Upper lobe of right lung (tissue), 1 donor: ENCODE measurements at regions not wholly inside any gene's neighbourhood (a gene's known extent, or its start where the extent isn't known, plus 50 kb on each side); places are given as distances from the start of the nearest gene placed in this dataset.
"Not testable (repeated sequence)": the region's sequence is repeated elsewhere in the genome, so short reads cannot be mapped to it uniquely, and the experiment has no call there.

Experiments used
- ATAC-seq: fragments of 200-7000 bp; cut with Tn5 transposase; one replicate; pipeline ENCODE4 v1.9.1; 2020; ENCODE audit warnings: mild to moderate bottlenecking, moderate library complexity
- DNase-seq: peaks from one replicate; pipeline ENCODE4 v3.0.0-alpha.2; 2020
- H3K27ac ChIP-seq: fragments of 200-600 bp; one replicate; pipeline ENCODE4 v1.8.0; 2022
- H3K27me3 ChIP-seq: fragments of 200-600 bp; one replicate; pipeline ENCODE4 v1.8.0; 2022; ENCODE audit warnings: mild to moderate bottlenecking
- H3K36me3 ChIP-seq: fragments of 200-600 bp; one replicate; pipeline ENCODE4 v1.8.0; 2022
- H3K4me1 ChIP-seq: fragments of 200-600 bp; one replicate; pipeline ENCODE4 v1.8.0; 2022
- H3K4me3 ChIP-seq: fragments of 200-600 bp; one replicate; pipeline ENCODE4 v1.8.0; 2022; ENCODE audit warnings: mild to moderate bottlenecking
- H3K9me3 ChIP-seq: fragments of 200-600 bp; one replicate; pipeline ENCODE4 v1.8.0; 2022
- intact Hi-C: fragments of 100-400 bp; cut with DNase I; formaldehyde crosslinking; loops from one replicate; pipeline ENCODE4 v1.11.0; 2022
- TF ChIP-seq, protein P1 (sequence below): fragments of 200-600 bp; IDR thresholded peaks from one replicate; pipeline ENCODE4 v1.8.0; 2022; ENCODE audit warnings: antibody characterized with exemption
- donor health status: DM: no; HTN: yes; CAD: no; lungs with severe emphysema.

DNA sequence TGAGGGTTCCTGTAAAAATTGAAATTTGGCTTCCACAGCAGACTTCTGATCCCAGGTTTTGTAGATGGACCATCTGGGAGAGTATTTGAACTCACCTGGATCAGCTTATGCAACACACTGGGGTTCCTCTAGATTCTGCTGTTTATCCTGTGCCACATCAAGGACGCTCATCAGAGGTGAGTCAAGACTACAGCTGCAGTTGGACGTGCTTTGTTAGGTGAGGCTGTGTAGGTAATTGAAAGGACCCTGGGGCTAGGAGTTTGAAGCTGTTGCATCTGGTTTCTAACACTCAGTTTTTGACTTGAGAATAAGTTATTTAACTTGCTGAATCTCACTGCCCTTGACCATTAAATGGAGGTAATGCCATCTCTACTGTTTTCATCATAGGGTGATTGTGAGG lies 394.2 kb downstream of the EDEM1 start:
- H3K27me3 ChIP-seq: peaks cover 3% of the 10 kb centered on the region
- DNase-seq: no peak
- intact Hi-C loops: no loop called here
- no peak for ATAC-seq
- H3K36me3 ChIP-seq: no peaks in the 10 kb centered on the region
- TF ChIP-seq, protein P1, sequence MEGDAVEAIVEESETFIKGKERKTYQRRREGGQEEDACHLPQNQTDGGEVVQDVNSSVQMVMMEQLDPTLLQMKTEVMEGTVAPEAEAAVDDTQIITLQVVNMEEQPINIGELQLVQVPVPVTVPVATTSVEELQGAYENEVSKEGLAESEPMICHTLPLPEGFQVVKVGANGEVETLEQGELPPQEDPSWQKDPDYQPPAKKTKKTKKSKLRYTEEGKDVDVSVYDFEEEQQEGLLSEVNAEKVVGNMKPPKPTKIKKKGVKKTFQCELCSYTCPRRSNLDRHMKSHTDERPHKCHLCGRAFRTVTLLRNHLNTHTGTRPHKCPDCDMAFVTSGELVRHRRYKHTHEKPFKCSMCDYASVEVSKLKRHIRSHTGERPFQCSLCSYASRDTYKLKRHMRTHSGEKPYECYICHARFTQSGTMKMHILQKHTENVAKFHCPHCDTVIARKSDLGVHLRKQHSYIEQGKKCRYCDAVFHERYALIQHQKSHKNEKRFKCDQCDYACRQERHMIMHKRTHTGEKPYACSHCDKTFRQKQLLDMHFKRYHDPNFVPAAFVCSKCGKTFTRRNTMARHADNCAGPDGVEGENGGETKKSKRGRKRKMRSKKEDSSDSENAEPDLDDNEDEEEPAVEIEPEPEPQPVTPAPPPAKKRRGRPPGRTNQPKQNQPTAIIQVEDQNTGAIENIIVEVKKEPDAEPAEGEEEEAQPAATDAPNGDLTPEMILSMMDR: no peak
- no peak overlapping the region for H3K4me3 ChIP-seq
- no peak overlapping the region for H3K27ac ChIP-seq
- no peaks in the 10 kb centered on the region for H3K4me1 ChIP-seq
- no peaks in the 10 kb centered on the region for H3K9me3 ChIP-seq

DNA sequence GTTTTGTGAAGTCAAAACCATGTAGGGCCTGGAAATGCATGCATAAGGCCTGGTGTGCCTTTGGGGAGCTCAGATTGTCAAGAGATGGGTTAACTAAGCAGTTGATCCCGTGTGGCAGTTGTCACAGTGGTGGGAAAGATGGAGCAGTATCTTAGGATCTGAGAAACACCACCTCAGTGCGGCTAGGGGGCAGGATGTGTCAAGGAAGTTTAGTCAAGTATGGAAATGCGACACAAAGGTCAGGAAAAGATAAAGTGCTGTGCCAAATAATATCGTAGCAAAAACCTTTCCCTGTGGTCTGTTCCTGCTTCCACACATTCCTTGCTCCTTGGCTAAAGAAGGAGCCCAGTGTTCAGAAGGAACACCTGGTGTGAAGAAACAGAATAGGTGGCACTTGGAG lies 396.4 kb downstream of the EDEM1 start:
- ATAC-seq: no peak
- TF ChIP-seq, protein P1: no peak
- Histone ChIP-seq H3K27ac (no peak overlapping the region), H3K36me3 (no peaks in the 10 kb centered on the region), H3K9me3 (no peaks in the 10 kb centered on the region), H3K27me3 (peaks cover 3% of the 10 kb centered on the region), H3K4me3 (no peak overlapping the region), H3K4me1 (no peaks in the 10 kb centered on the region)
- intact Hi-C loops: no loop called here
- no peak for DNase-seq

DNA sequence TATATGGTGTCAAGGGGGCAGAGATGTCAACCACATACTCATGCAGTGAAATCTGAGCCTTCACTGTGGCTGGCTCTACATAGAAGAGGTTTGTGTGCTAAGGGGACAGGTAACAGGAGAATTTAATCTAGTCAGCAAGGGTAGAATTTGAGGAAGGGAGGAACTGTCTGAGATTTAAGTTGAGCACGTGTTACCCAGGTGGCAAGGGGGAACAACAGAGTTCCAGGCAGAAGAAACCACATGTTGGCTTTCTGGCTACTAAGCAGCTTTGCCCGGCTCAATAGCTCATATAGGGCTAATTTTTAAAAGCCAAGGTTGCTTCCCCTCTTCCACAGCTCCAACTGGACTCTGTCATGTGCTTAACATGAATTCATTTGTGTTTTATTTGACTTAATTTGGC lies 397.6 kb downstream of the EDEM1 start:
- intact Hi-C loops: no loop called here
- Histone ChIP-seq H3K27ac (no peak overlapping the region), H3K4me1 (no peaks in the 10 kb centered on the region), H3K27me3 (peaks cover 3% of the 10 kb centered on the region), H3K9me3 (no peaks in the 10 kb centered on the region), H3K36me3 (no peaks in the 10 kb centered on the region), H3K4me3 (no peak overlapping the region)
- DNase-seq: no peak
- no peak for ATAC-seq
- TF ChIP-seq, protein P1: no peak

DNA sequence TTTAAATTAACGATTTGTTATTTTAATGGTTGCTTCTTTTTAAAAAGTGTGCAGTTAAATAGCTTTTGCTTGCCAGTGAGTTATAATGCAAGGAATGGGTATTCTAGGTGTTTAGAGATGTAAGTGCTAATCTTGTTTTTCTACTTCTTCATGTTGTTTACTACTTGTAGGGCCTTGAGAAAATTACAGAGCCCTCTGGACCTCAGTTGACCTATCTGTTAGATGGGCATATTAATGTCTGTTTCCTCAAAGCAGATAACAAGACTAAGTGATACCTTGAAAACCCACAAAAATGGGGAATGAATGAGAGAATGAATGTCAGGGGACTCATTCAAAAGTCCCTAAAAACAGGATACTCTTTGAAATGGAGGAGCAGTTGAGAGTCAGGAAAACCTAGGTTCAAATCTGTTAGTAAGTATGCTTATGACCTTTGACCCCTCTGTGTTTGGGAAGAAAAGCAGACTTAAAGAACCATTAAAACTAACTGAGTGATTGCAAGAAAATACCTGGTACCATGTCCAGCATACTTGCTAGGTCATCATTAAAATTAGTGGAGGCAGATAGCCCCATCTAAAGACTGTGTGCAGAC lies 419.5 kb downstream of the EDEM1 start:
- Histone ChIP-seq H3K9me3 (no peaks in the 10 kb centered on the region), H3K27ac (no peak overlapping the region), H3K27me3 (no peaks in the 10 kb centered on the region), H3K36me3 (no peaks in the 10 kb centered on the region), H3K4me3 (no peak overlapping the region), H3K4me1 (no peaks in the 10 kb centered on the region)
- DNase-seq: no peak
- TF ChIP-seq, protein P1: no peak
- intact Hi-C loops: no loop called here
- ATAC-seq: no peak

DNA sequence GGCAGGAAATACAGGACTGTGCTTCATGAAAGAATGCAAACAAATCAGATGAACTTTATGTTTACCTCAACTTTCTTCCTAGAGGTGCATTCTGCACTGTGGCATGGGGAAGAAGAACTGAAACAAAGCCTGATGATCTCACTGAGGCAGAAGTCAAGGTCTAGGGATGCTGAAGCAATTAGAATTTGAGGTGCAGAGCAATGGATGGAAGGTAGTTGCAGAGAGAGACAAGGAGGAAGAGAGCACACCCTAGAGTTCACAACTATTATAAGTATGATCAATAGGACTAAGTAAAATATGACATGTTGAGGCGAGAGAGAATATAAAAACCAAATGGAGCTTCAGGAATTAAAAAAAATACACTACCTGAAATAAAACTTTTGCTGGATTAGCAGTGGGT lies 420.1 kb downstream of the EDEM1 start:
- TF ChIP-seq, protein P1: no peak
- H3K27ac ChIP-seq: no peak overlapping the region
- intact Hi-C loops: no loop called here
- no peaks in the 10 kb centered on the region for H3K36me3 ChIP-seq
- DNase-seq (no peak), ATAC-seq (no peak)
- H3K4me1 ChIP-seq: no peaks in the 10 kb centered on the region
- no peaks in the 10 kb centered on the region for H3K9me3 ChIP-seq
- no peak overlapping the region for H3K4me3 ChIP-seq
- no peaks in the 10 kb centered on the region for H3K27me3 ChIP-seq

DNA sequence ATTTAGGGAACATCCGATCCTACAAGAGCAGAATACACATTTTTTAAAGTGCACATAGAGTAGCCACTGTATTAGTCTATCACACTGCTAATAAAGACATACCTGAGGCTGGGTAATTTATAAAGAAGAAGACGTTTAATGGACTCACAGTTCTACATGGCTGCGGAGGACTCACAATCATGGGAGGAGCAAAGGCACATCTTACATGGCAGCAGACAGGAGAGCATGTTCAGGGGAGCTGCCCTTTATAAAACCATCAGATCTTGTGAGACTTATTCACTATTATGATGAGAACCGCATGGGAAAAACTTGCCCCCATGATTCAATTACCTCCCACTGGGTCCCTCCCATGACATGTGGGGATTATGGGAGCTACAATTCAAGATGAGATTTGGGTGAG lies 421.5 kb downstream of the EDEM1 start:
- H3K27ac ChIP-seq, H3K27me3 ChIP-seq, DNase-seq, H3K4me3 ChIP-seq, H3K36me3 ChIP-seq, H3K9me3 ChIP-seq, ATAC-seq, intact Hi-C loops, H3K4me1 ChIP-seq: not testable (repeated sequence)
